Bone marrow (tissue), 2 donors: ENCODE measurements at regions not wholly inside any gene's neighbourhood (a gene's known extent, or its start where the extent isn't known, plus 50 kb on each side); places are given as distances from the start of the nearest gene placed in this dataset.

ENCODE experiments used
- DNase-seq, 2 donors: peaks; one replicate each; lab custom pipeline; 2025; lab: John Stamatoyannopoulos, UW

DNA sequence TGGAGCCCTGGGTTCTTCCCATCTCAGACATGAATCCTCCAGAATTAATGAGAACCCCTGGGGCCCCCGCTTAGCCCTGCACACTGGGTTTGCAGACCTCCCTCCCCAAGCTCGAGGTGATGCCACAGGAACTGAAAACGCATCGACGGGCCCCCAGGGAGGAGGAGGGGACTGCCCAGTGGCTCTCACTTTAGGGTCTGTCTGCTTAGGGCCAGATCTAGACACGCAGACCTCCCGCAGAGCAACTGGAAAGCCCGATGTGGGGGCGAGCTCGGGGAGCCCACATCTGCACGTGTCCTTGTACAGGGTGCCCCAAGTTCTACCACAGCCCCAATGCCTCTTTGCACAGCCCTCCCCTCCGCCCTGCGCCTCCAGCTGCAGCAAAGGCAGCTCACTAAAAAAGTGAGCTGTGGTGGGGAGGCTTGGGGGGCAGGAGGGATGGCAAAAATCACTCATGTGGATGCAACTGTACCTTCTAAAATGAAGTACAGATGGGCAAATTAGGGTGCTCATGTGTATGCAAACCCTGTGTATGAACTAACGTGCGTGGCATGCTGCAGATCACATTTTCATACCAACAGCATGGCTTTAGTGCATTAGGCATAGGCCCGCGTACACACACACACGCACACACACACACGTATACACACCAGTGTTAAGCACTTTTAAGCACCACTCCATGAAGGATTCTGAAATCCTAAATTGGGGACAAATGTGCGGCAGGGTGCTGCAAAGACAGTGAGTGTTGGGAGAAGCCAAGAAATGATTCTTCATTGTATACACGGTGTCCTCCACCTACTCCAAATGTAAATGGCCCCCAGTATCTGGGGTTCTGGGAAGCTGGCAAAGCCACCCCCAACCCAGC is 99.9 kb upstream of the MAP1LC3B2 start:
- DNase-seq, result no peak

GRCh38 chr12:116459916-116460663 is 99.1 kb upstream of the MAP1LC3B2 start:
- DNase-seq, result no peak

- no peak for DNase-seq
These were observed 98.1 kb upstream of the MAP1LC3B2 start for GRCh38 chr12:116461060-116461459.

- no peak for DNase-seq
These were observed 95.8 kb upstream of the MAP1LC3B2 start for GRCh38 chr12:116463366-116463765.

DNA sequence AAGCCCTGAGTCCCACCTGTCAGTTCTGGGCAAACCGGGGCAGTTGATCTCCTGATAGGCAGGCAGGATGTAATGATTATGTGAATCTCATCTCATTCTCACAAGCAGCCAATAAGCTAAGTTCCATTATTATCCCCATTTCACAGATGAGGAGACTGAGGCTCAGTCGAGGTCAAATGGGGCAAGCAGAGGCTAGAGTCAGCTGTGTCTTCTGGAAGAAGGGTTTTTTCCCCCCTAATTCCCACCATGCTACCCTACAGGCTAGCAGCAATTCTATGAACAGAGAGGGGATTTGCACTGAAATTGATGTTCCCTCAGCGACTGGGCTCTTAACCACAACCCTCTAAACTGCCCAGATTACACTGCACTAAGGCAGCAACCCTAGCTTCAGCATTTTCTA is 93.8 kb upstream of the MAP1LC3B2 start:
- no peak for DNase-seq

GRCh38 chr12:116465856-116466255 is 93.3 kb upstream of the MAP1LC3B2 start:
- no peak for DNase-seq

DNA sequence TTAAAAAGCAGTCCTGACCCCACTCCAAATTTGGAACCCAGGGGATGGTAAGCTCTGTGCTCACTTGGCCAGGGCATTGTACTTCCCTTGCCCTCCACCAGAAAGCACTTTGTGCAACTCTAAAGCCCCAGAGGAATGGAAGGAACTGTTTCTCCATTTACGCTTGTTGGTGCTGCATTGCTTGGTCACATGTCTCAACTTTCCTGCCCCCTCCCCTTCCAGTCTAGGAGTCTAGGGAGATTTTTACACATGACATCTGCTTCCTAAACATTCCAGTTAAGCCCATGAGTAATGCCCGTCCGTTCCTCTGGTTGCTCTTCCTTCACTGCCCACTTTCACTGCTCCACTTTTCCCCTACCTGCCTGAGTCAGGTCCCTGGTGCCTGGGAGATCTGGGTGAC is 92.6 kb upstream of the MAP1LC3B2 start:
- DNase-seq, result no peak

DNA sequence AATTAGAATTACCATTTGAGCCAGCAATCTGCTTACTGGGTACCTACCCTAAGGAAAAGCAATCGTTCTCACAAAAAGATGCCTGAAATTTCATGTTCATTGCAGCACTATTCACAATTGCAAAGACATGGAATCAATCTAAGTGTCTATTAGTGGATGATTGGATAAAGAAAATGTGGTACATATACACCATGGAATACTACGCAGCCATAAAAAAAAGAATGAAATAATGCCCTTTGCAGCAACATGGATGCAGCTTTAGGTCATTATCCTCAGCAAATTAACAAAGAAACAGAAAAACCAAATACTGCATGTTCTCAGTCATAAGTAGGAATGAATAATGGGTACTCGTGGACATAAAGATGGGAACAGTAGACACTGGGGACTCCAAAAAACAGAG is 89.8 kb upstream of the MAP1LC3B2 start:
- DNase-seq, result no peak

- DNase-seq, result no peak
These were observed 87.6 kb upstream of the MAP1LC3B2 start for GRCh38 chr12:116471544-116471943.

- no peak for DNase-seq
These were observed 87.0 kb upstream of the MAP1LC3B2 start for GRCh38 chr12:116472193-116472592.

GRCh38 chr12:116473416-116473815 is 85.8 kb upstream of the MAP1LC3B2 start:
- DNase-seq, result no peak

DNA sequence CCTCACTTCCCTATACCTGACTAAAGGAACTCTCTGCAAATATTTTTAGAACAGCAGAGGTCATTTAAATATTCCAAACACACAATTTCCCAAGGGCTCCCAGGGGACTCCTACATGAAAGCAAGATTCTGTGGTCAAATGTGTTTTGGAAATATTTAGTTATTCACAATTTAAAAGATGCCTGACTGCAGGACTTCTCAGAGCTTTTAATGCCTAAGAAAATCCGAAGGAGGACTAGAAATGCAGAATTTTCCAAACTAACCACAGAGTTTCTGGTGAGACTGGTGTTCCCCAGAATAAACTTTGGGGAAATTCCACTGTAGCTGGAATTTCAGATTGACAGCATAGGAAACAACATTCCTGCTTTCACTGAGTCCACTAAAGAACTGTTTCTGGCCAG is 84.8 kb upstream of the MAP1LC3B2 start:
- no peak for DNase-seq

DNA sequence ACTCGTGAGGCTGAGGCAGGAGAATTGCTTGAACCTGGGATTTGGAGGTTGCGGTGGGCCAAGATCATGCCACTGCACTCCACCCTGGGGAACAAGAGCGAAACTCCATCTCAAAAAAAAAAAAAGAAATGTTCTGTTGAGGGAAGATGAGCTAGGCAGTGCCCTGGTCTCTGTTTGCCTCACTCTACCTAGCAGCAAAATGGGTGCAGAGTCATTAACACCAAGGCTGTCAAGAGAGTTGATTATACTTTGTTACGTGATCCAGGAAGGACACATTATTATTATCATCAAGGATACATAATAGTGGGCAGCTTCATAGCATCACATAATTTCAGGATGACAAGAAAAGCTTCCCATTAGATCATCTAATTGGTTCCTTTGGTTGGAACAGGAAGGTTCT is 84.3 kb upstream of the MAP1LC3B2 start:
- no peak for DNase-seq

DNA sequence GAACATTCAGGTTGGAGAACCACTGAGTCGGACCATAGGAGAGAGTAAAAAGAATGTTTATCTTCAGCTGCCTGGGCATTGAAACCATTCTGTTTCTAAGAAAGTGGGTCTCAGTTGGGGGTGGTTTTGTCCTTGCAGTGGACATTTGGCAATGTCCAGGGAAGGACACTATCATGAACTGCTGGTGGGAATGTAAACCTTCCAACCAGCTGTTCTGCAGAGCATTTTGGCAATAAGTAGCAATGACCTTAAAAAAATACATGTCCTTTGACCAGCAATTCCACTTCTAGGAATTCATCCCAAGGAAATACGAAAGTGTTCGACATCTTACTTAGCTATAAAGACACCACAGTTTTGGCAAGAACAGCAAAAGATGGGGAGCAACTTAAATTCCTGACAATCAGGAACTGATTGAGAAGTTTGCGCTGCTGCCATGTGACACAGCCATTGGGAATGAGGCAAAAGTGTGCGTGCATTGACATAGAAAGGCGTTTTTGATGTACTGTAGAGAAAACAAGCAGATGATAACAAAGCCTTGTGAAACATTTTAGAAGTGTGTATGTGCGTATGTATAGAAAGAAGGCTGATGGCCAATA is 82.9 kb upstream of the MAP1LC3B2 start:
- no peak for DNase-seq

DNA sequence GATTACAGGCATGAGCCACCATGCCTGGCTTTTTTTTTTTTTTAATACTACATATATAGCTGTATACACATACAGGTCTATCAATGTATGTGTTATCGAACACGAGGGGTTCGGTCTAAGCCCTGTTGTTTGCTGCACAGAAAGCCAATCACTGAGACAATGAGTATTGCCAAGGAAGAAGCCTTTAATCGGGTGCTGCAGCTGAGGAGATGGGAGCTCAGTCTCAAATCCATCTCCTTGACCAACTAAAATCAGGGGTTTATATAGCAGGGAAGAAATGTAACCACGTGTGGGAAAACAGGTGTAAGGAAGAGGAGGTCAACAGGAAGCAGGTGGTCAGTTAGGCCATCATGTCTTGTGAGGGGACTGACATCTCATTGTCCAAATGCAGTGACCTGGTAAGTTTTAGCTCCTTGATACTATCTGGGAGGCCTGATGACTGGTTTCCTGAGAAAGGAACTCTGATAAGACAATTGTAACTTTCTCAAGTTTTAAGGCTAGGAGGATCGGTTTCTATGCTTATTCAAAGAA is 80.9 kb upstream of the MAP1LC3B2 start:
- no peak for DNase-seq

DNA sequence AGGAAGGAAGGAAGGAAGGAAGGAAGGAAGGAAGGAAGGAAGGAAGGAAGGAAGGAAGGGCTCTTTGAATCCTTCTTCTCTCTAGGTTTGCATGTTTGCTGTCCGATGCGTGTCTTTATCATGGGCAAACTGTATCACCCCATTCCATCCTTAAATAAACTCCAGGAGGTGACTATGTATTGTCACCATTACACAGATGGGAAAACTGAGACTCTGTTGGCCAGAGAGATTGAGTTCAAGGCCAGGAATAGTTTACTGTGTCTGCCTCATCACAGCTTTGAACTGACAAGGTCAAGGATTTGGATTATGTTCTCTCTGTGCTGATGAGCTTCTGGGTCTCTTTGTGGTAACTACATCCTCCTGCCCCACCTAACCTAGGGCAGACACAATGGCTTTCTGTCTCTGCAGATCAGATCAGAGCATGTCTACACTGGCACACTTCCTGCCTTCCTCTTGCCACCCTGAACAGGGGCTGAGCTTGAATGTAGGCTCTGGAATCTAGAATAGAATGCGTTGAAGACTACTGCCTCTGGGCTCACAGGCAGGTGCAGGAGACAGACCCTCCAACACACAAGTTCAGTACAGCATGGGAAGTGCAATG is 78.9 kb upstream of the MAP1LC3B2 start:
- DNase-seq, result no peak

GRCh38 chr12:116481726-116482125 is 77.5 kb upstream of the MAP1LC3B2 start:
- DNase-seq, result no peak

DNA sequence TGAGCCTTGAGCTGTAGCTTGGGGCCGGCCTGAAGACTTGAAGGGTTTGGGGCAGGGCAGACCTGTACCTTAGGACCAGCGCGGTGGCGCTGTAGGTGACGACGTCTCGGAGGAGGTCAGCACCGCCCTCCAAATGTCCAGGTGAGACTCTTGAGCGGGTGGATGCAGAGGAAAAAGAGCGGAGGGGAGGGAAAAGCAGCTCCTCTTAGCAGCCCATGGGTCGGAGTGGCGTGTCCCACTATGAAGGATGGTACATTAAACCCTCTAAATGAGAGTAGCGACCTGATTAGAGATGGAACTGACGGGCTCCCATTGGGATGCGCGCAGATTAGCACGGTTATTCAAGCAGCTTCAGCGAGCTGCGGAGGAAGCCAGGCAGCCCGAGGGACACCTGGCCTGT is 77.0 kb upstream of the MAP1LC3B2 start:
- DNase-seq, result no peak

DNA sequence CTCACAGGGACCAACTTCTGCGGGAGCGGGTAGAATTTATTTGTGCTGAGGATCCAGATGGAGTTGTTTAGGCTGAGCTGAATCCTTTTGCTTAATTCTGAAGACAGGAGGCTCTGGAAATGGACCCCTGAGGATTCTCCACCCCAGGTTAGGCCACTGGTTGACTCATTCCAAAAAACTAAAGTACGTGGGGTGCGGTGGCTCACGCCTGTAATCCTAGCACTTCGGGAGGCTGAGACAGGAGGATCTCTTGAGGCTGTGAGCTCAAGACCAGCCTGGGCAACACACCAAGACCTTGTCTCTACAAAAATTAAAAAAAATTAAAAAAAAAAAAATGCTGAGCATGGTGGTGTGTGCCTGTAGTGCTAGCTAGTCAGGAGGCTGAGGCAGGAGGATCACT is 76.3 kb upstream of the MAP1LC3B2 start:
- DNase-seq, result no peak

DNA sequence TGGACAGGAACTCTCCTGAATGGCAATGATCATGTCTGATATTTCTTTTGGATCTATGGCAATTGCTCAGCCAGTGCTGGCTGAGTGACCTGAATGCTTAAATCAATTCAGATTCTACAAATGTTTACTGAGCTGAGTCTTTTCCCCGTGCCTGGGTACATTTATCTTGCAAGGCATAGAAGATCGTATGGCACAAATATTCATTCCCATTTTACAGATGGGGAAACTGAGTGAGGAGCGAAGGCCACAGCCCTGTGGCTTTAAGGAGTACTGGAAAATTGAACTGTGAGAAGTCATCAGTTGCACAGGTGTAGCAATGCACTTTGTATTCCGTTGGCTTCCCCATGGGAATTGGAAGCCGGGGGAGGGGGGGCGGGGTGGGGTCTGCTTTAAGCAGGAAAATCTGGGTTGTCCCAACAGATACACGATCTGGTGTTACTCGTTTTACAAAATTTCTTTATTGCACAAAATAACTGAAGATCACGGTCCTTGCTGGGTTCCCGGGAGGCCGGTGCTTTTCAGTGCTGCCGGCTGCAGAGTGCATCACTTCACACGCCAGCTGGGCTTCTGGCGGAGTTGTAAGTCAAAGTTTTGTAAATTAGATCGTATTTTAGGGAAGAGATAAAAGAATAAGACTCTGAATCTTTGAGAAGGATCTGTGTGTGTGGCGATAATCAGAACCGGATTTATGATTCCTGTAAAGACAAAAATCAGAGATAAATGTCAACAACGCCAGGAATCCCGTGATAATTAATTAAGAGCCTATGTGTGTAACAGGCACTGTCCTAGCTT is 75.0 kb upstream of the MAP1LC3B2 start:
- no peak for DNase-seq

DNA sequence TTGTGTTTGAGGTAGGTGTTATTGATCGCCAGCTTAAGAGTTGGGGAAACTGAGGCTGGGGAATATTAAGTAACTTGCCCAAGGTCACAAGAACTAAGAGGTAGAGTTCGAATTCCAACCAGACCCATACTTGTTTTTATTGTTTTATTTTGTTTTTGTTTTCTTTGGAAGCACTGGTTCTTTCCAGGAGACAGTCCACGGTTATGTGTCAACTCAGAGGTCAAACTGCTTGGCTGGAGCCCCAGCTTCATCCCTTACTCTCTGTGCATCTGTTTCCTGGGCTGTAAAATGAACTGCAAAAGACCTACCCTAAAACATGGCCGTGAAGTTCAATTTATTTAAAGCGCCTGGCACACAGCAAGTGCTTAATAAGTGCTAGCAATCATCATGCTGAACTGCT is 74.4 kb upstream of the MAP1LC3B2 start:
- DNase-seq, result no peak

- no peak for DNase-seq
These were observed 70.1 kb upstream of the MAP1LC3B2 start for GRCh38 chr12:116489116-116489515.
